ENCODE measurements at regions not wholly inside any gene's neighbourhood (a gene's known extent, or its start where the extent isn't known, plus 50 kb on each side); places are given as distances from the start of the nearest gene placed in this dataset.

DNA sequence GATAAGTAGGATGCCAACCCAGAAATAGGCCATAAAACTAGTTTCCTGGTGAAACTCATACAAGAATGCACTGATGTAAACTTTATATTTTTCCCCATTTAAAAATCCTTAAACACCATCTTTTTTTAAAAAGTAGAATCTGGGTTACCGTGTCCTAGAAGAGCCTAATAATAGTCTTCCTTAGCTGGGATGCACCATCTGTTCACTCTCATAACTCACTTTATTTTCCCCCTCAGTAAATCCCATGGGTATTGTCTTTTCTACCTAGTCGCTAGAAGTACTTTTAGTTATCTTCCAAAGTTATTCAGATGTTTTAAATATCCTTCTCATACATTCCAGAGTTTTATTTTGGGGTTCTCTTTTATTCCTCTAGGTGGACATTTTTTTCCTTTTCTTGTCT lies 250.2 kb downstream of the PLA2G4A start:
- no peak for TF ChIP-seq EZH2 (optimal IDR thresholded peaks at IDR 0.05; ENCODE audit: low read depth, low read length)
- TF ChIP-seq, protein P1, sequence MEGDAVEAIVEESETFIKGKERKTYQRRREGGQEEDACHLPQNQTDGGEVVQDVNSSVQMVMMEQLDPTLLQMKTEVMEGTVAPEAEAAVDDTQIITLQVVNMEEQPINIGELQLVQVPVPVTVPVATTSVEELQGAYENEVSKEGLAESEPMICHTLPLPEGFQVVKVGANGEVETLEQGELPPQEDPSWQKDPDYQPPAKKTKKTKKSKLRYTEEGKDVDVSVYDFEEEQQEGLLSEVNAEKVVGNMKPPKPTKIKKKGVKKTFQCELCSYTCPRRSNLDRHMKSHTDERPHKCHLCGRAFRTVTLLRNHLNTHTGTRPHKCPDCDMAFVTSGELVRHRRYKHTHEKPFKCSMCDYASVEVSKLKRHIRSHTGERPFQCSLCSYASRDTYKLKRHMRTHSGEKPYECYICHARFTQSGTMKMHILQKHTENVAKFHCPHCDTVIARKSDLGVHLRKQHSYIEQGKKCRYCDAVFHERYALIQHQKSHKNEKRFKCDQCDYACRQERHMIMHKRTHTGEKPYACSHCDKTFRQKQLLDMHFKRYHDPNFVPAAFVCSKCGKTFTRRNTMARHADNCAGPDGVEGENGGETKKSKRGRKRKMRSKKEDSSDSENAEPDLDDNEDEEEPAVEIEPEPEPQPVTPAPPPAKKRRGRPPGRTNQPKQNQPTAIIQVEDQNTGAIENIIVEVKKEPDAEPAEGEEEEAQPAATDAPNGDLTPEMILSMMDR (IDR thresholded peaks at IDR 0.05; ENCODE audit: low read length) = no peak

Measured in MM.1S (cell line).